ENCODE measurements at regions not wholly inside any gene's neighbourhood (a gene's known extent, or its start where the extent isn't known, plus 50 kb on each side); places are given as distances from the start of the nearest gene placed in this dataset.
A peak's percentile ranks its signal among the peaks of the same experiment; 100 is the strongest.

DNA sequence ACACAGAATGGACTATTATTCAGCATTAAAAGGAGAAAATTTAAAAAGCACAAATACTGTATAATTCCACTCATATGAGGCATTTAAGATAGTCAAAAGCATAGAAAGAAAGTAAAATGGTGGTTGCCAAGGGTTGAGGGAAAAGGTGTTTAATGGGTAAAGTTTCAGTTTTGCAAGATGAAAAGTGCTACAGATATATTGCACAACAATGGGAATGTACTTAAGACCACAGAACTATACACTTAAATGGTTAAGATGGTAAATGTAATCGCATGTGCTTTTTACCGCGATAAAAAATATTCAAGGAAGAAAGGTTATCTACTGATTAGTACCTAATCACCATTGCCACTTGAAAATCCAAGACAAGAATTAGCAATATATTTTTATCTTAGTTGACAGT, 71.8 kb upstream of the NOX3 start:
- Histone ChIP-seq H3K27ac (no peak overlapping the region), H3K27me3 (ENCODE audit: insufficient read depth, low read depth, severe bottlenecking) (no peaks in the 10 kb centered on the region), H3K4me3 (ENCODE audit: low read depth, low read length) (no peak overlapping the region), H3K36me3 (no peaks in the 10 kb centered on the region), H3K9me3 (ENCODE audit: severe bottlenecking) (no peaks in the 10 kb centered on the region)
- TF ChIP-seq, protein P1, sequence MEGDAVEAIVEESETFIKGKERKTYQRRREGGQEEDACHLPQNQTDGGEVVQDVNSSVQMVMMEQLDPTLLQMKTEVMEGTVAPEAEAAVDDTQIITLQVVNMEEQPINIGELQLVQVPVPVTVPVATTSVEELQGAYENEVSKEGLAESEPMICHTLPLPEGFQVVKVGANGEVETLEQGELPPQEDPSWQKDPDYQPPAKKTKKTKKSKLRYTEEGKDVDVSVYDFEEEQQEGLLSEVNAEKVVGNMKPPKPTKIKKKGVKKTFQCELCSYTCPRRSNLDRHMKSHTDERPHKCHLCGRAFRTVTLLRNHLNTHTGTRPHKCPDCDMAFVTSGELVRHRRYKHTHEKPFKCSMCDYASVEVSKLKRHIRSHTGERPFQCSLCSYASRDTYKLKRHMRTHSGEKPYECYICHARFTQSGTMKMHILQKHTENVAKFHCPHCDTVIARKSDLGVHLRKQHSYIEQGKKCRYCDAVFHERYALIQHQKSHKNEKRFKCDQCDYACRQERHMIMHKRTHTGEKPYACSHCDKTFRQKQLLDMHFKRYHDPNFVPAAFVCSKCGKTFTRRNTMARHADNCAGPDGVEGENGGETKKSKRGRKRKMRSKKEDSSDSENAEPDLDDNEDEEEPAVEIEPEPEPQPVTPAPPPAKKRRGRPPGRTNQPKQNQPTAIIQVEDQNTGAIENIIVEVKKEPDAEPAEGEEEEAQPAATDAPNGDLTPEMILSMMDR (IDR thresholded peaks at IDR 0.05; ENCODE audit: low read depth, low read length): no peak
- no peak for DNase-seq

DNA sequence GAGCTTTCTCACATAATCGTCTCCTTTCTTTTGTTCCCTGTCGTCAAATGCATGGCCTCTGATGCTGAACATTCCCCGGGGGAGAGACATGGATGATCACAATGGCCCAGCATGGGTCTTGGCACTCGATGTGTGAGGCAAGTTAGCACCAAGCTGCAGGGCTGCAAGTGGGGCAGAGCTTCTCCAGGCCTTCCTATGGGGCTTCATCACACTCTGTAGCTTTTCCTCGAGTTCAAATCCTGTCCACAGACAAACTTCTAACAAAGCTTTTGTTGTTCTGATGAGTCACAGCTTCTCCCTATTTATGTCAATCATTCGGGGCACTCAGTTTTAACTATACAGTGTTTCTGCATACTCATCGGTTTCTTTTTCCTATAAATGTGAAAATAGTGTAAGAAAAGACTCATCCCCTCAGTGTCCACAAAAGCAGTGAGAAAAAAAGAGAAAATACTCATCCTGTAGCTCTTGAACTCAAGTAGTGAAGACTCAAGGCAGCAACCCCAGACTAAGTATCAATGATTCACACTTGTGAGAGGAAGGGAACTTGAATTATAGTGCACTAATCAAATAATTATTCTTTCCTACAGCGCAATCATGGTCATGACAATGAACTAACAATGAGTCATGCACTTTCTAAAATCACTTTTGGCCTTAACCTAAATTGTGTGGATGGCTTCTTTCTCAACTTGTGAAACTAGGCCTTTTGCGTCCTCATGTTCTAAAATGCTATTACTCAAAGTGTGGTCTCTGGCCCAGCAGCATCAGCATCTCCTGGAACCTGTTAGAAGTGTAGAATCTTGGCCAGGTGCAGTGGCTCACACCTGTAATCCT, 68.4 kb upstream of the NOX3 start:
- TF ChIP-seq, protein P1 (IDR thresholded peaks at IDR 0.05; ENCODE audit: low read depth, low read length): no peak
- Histone ChIP-seq H3K27ac (no peak overlapping the region), H3K9me3 (ENCODE audit: severe bottlenecking) (no peaks in the 10 kb centered on the region), H3K27me3 (ENCODE audit: insufficient read depth, low read depth, severe bottlenecking) (no peaks in the 10 kb centered on the region), H3K4me3 (ENCODE audit: low read depth, low read length) (no peak overlapping the region), H3K36me3 (no peaks in the 10 kb centered on the region)
- no peak for DNase-seq

DNA sequence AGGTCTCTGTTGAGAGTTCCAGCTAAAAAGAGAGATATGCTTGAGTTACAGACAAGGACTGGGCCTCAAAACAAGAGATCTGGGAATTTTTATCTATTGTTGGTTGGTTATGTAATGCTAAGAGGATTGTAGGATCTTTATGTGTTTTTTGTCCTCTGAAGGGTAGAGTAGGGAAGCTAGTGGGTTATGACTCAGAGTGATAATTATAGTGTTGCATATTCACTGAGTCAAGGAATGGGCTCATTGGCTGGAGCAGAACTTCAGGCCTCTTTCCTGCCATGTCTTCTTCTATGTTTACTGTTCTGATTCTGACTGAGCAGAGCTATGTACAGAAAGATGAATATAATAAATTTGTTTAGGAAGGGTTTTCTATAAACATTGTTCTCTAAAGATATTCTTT, 66.1 kb upstream of the NOX3 start:
- H3K9me3 ChIP-seq (ENCODE audit: severe bottlenecking): no peaks in the 10 kb centered on the region
- DNase-seq: no peak
- no peaks in the 10 kb centered on the region for H3K36me3 ChIP-seq
- H3K27ac ChIP-seq: no peak overlapping the region
- no peak overlapping the region for H3K4me3 ChIP-seq (ENCODE audit: low read depth, low read length)
- no peaks in the 10 kb centered on the region for H3K27me3 ChIP-seq (ENCODE audit: insufficient read depth, low read depth, severe bottlenecking)
- TF ChIP-seq, protein P1 (IDR thresholded peaks at IDR 0.05; ENCODE audit: low read depth, low read length): no peak

DNA sequence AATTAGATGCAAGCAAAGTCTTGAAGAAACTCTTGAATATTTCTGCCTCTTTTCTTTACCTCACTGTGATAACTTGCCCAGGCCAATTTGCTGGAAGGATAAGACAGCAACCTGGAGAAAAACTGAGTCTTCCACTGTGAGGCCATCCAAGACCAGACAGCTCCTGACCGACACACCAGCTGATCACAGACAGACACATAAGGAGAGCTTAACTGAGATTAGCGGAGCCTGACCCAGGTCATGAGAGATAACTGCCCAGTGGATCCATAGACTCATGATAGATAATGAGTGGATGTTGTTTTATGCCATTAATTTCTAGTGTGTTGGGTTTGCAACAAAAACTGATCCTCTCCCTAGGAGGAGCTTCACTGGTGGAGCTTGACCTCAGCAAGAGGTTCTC, 64.4 kb upstream of the NOX3 start:
- peak; percentile 67 for DNase-seq
- no peaks in the 10 kb centered on the region for H3K27me3 ChIP-seq (ENCODE audit: insufficient read depth, low read depth, severe bottlenecking)
- no peaks in the 10 kb centered on the region for H3K9me3 ChIP-seq (ENCODE audit: severe bottlenecking)
- TF ChIP-seq, protein P1 (IDR thresholded peaks at IDR 0.05; ENCODE audit: low read depth, low read length): no peak
- H3K4me3 ChIP-seq (ENCODE audit: low read depth, low read length): no peak overlapping the region
- H3K27ac ChIP-seq: peak overlapping the region; percentile 24; the same call in 1 of the 2 replicates
- no peaks in the 10 kb centered on the region for H3K36me3 ChIP-seq

DNA sequence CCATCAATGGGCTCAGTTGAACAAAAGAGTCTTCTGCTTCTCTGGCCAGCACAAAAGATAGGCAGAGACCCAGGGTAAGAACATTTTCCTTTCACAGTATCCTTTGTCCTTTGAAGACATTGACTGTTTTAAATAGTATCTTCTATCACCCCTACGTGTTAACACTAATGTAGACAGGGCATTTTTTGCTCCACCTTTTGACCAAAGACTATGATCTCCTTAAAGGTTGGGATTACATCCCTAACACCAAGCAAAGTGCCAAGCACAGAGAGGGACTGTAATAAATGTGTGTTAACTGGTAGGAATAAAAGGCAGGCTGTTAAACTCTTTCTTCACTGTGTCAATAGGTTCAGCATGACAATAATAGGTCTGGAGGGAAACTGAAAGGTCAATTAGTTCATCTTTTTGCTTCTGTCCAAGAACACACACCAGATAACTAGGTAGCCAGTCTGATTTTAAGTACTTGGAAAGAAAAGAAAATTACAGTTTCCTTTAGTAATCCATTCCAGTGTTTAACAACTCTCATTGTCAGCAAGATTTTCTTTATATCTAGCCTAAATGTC, 63.6 kb upstream of the NOX3 start:
- Histone ChIP-seq H3K9me3 (ENCODE audit: severe bottlenecking) (no peaks in the 10 kb centered on the region), H3K27me3 (ENCODE audit: insufficient read depth, low read depth, severe bottlenecking) (no peaks in the 10 kb centered on the region), H3K36me3 (no peaks in the 10 kb centered on the region), H3K27ac (no peak overlapping the region), H3K4me3 (ENCODE audit: low read depth, low read length) (no peak overlapping the region)
- DNase-seq: no peak
- TF ChIP-seq, protein P1 (IDR thresholded peaks at IDR 0.05; ENCODE audit: low read depth, low read length): no peak

Measured in WERI-Rb-1 (cell line).